ENCODE measurements at regions not wholly inside any gene's neighbourhood (a gene's known extent, or its start where the extent isn't known, plus 50 kb on each side); places are given as distances from the start of the nearest gene placed in this dataset.

- no peaks in the 10 kb centered on the region for H3K36me3 ChIP-seq (ENCODE audit: control insufficient read depth in 2 of 2, extremely low read depth in 1 of 2, insufficient read depth in 2 of 2, low read length in 2 of 2)
- H4K20me1 ChIP-seq (replicated peaks; ENCODE audit: control insufficient read depth, extremely low read depth, insufficient read depth, low read length): no peaks in the 10 kb centered on the region
- dilution Hi-C loops (cut with MboI; ENCODE audit: extremely low pct_ligation_motif_present, low sequenced_read_pairs) (no loop called here), intact Hi-C loops (cut with micrococcal nuclease) (no loop called here)
- H3K79me2 ChIP-seq (ENCODE audit: control insufficient read depth, insufficient read depth, low read length): no peaks in the 10 kb centered on the region
- no peak for TF ChIP-seq GATA2 (IDR thresholded peaks at IDR 0.05; ENCODE audit: insufficient read depth, insufficient read length, low read depth, low read length)
- TF ChIP-seq MAX (IDR thresholded peaks at IDR 0.05; ENCODE audit: insufficient read depth, insufficient read length): no peak
- TF ChIP-seq MYC (IDR thresholded peaks at IDR 0.05; ENCODE audit: low read depth, low read length): no peak
- no peaks in the 10 kb centered on the region for H3K27me3 ChIP-seq (ENCODE audit: control insufficient read depth in 2 of 2, insufficient read depth in 2 of 2, low read length in 2 of 2)
- BruUV-seq (replicated peaks): no TSS peak
- no peak overlapping the region for H3K4me2 ChIP-seq (ENCODE audit: insufficient read depth, low read length)
- no peaks in the 10 kb centered on the region for H3K9me1 ChIP-seq (replicated peaks; ENCODE audit: control insufficient read depth, extremely low read depth, insufficient read depth, low read length)
- no peak for FAIRE-seq
- no peak overlapping the region for H3K4me3 ChIP-seq (replicated peaks in 1 of 3; ENCODE audit: insufficient read depth in 1 of 3, low read depth in 1 of 3, low read length in 3 of 3)
- no peak overlapping the region for H3K9ac ChIP-seq (replicated peaks; ENCODE audit: extremely low read depth, insufficient read depth, low read length)
- H2AFZ ChIP-seq (ENCODE audit: low read depth, low read length): no peak overlapping the region
- no peaks in the 10 kb centered on the region for H3K9me3 ChIP-seq (replicated peaks; ENCODE audit: control insufficient read depth, insufficient read depth, low read length)
- no peak overlapping the region for H3K27ac ChIP-seq (ENCODE audit: insufficient read depth, low read depth, low read length)
- ChIA-PET CTCF (no interaction called here), POLR2A (no interaction called here)
- peaks cover 10% of the 10 kb centered on the region for H3K4me1 ChIP-seq (ENCODE audit: control insufficient read depth, extremely low read depth, insufficient read depth, low read length)
- no peak for DNase-seq (ENCODE audit: low read depth, low spot score)
These were observed 130.4 kb downstream of the MSL3 start for GRCh38 chrX:11888421-11888820.

GRCh38 chrX:11889791-11890190 lies 131.8 kb downstream of the MSL3 start:
- H3K9me1 ChIP-seq (replicated peaks; ENCODE audit: control insufficient read depth, extremely low read depth, insufficient read depth, low read length): no peaks in the 10 kb centered on the region
- ChIA-PET POLR2A (no interaction called here), CTCF (no interaction called here)
- no peaks in the 10 kb centered on the region for H3K79me2 ChIP-seq (ENCODE audit: control insufficient read depth, insufficient read depth, low read length)
- H3K27me3 ChIP-seq (ENCODE audit: control insufficient read depth in 2 of 2, insufficient read depth in 2 of 2, low read length in 2 of 2): no peaks in the 10 kb centered on the region
- H4K20me1 ChIP-seq (replicated peaks; ENCODE audit: control insufficient read depth, extremely low read depth, insufficient read depth, low read length): no peaks in the 10 kb centered on the region
- H3K9ac ChIP-seq (replicated peaks; ENCODE audit: extremely low read depth, insufficient read depth, low read length): no peak overlapping the region
- H3K4me2 ChIP-seq (ENCODE audit: insufficient read depth, low read length): no peak overlapping the region
- no peak overlapping the region for H2AFZ ChIP-seq (ENCODE audit: low read depth, low read length)
- H3K4me3 ChIP-seq (replicated peaks in 1 of 3; ENCODE audit: insufficient read depth in 1 of 3, low read depth in 1 of 3, low read length in 3 of 3): no peak overlapping the region
- DNase-seq (ENCODE audit: low read depth, low spot score) (no peak), FAIRE-seq (no peak)
- TF ChIP-seq MYC (IDR thresholded peaks at IDR 0.05; ENCODE audit: low read depth, low read length) (no peak), JUN (IDR thresholded peaks at IDR 0.05; ENCODE audit: borderline replicate concordance, insufficient read depth, insufficient read length, low read depth) (no peak), FOS (IDR thresholded peaks at IDR 0.05; ENCODE audit: borderline replicate concordance, insufficient read depth, low read length) (no peak), GATA2 (IDR thresholded peaks at IDR 0.05; ENCODE audit: insufficient read depth, insufficient read length, low read depth, low read length) (no peak), POLR2A (IDR thresholded peaks at IDR 0.05; ENCODE audit: low read depth, low read length) (no peak), POLR2AphosphoS5 (IDR thresholded peaks at IDR 0.05; ENCODE audit: insufficient read depth, low read depth, low read length) (no peak), MAX (IDR thresholded peaks at IDR 0.05; ENCODE audit: insufficient read depth, insufficient read length) (no peak), EZH2 (IDR thresholded peaks at IDR 0.05; ENCODE audit: borderline replicate concordance, low read depth, low read length, severe bottlenecking) (no peak), CTCF (IDR thresholded peaks at IDR 0.05; ENCODE audit: extremely low read depth in 1 of 2, insufficient read depth in 1 of 2, low read depth in 1 of 2, low read length in 2 of 2) (no peak)
- peaks cover 10% of the 10 kb centered on the region for H3K4me1 ChIP-seq (ENCODE audit: control insufficient read depth, extremely low read depth, insufficient read depth, low read length)
- H3K36me3 ChIP-seq (ENCODE audit: control insufficient read depth in 2 of 2, extremely low read depth in 1 of 2, insufficient read depth in 2 of 2, low read length in 2 of 2): no peaks in the 10 kb centered on the region
- no TSS peak for BruUV-seq (replicated peaks)
- no peaks in the 10 kb centered on the region for H3K9me3 ChIP-seq (replicated peaks; ENCODE audit: control insufficient read depth, insufficient read depth, low read length)
- dilution Hi-C loops (cut with MboI; ENCODE audit: extremely low pct_ligation_motif_present, low sequenced_read_pairs) (no loop called here), intact Hi-C loops (cut with micrococcal nuclease) (no loop called here)
- H3K27ac ChIP-seq (ENCODE audit: insufficient read depth, low read depth, low read length): no peak overlapping the region
